Midbrain (tissue), 1 donor: ENCODE measurements at regions not wholly inside any gene's neighbourhood (a gene's known extent, or its start where the extent isn't known, plus 50 kb on each side); places are given as distances from the start of the nearest gene placed in this dataset.

Source experiments
- DNase-seq: peaks from one replicate; lab custom pipeline; 2025; lab: John Stamatoyannopoulos, UW

- no peak for DNase-seq
Measured at GRCh38 chr3:177942911-177943310, 593.3 kb upstream of the KCNMB2 start.

GRCh38 chr3:177944228-177944661, 592.0 kb upstream of the KCNMB2 start:
- DNase-seq = no peak

DNA sequence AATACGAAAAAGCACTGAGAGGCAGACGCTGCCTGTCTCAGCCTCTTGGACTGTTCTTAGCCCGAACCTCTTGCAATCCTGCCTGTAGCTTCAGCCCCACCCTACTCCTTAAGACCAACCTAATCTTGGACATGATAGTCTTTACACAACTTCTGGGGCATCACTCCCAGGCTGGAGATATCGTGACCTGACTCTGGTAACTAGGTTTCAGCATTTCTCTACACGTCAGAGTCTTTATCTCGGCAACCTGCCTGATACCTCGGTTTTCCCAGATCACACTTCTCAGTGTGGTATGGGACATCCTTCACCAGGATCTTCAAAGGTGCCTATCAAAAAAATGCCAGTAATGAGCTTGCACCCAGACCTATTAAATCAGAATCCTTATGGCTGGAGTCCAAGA, 590.2 kb upstream of the KCNMB2 start:
- no peak for DNase-seq

DNA sequence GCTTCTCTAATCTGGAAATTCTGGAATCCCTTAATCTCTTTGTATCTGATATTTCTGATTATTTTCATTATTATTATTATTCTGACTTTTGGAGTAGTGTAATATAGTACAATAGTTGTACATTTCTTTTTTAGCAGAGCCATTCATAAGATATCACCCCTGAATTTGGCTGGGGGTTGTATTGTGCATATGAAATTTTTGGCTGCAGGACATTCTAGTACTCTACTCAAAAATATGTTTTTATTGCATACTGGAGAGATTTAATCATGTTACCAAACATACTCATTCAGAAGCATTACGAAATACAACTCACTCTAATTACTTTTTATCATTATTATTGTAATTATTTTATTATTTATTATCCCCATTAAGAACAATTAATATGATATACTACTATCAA, 589.7 kb upstream of the KCNMB2 start:
- no peak for DNase-seq

GRCh38 chr3:177946936-177947335, 589.3 kb upstream of the KCNMB2 start:
- DNase-seq = no peak

DNA sequence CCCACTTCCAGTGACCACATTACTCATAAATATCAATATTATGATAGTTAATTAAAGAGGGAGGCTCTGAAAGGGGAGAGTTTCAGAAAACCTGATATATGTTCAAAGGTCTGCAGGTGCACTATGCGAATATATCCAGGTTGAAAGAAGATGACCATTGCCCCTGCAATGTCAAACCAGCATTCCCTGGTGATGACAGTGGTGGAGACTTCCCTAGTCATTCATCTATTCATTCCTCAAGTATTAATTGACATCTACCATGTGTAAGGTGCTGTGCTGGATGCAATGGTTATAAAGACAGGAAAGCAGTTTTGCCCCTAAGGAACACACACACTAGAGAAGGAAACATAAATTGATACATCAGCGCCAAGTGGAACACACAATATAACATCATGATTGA, 588.3 kb upstream of the KCNMB2 start:
- DNase-seq = no peak

GRCh38 chr3:177948716-177949425, 587.4 kb upstream of the KCNMB2 start:
- no peak for DNase-seq

GRCh38 chr3:177959188-177959587, 577.0 kb upstream of the KCNMB2 start:
- no peak for DNase-seq

GRCh38 chr3:177960014-177960413, 576.2 kb upstream of the KCNMB2 start:
- DNase-seq = no peak

- no peak for DNase-seq
Measured at GRCh38 chr3:177960722-177961121, 575.5 kb upstream of the KCNMB2 start.

GRCh38 chr3:177961784-177962183, 574.5 kb upstream of the KCNMB2 start:
- DNase-seq = no peak

GRCh38 chr3:177966493-177966892, 569.7 kb upstream of the KCNMB2 start:
- no peak for DNase-seq

GRCh38 chr3:177968891-177969290, 567.3 kb upstream of the KCNMB2 start:
- no peak for DNase-seq

GRCh38 chr3:177973241-177973840, 562.9 kb upstream of the KCNMB2 start:
- no peak for DNase-seq

- no peak for DNase-seq
Measured at GRCh38 chr3:177976241-177976640, 560.0 kb upstream of the KCNMB2 start.

- DNase-seq = no peak
Measured at GRCh38 chr3:177976866-177977265, 559.4 kb upstream of the KCNMB2 start.

DNA sequence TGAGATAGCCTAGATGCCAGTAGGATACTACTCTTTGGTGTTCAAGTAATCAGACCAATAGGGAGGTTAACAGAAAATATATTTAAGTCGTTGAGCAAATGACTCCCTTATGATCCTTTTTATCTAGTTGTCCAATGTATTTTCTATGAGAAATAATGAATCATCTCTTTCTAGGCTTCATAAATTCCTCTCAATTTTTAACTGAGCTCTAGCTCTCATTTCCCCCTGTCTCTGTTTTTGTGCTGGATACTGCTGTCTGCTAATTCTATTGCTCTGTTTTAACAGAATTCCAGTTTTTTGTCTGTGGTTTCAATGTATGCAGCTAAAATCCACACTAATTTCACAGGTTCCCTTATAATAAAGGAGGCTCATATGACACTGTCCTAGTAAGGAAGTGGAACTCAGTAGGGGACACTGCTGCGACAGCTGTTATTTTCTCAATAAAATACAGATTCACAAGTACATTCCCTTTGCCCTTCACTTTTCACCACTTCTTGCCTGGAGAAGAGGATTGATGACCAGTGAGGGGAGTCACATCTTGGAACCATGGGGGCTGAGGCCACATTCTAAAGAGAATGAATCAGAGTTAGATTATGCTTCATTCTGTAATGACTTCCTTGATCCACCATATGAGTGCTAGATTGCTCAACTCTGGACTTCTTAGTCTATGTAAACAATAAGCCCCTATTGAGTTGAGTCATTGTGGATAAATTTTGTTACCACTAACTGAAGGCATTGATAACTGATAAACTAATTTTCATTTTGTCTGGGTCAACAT, 558.7 kb upstream of the KCNMB2 start:
- DNase-seq = no peak

DNA sequence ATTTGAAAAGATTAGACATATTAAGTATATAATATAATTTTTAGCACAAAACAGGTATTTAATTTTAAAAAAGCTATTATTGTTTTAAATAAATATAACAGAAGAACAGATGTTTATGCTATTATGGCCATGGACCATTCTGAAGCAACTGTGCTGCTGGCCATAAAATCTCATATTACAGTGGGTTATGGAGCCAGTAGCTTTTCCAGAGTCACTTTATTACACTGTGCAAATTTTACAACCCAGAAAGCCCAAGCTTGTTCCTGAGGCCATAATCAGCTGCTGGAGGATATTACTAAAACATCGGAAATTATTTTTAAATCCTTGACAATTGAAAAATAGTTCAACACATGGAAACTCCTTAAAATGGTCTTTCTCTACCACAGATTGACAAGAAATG, 557.3 kb upstream of the KCNMB2 start:
- DNase-seq = no peak

DNA sequence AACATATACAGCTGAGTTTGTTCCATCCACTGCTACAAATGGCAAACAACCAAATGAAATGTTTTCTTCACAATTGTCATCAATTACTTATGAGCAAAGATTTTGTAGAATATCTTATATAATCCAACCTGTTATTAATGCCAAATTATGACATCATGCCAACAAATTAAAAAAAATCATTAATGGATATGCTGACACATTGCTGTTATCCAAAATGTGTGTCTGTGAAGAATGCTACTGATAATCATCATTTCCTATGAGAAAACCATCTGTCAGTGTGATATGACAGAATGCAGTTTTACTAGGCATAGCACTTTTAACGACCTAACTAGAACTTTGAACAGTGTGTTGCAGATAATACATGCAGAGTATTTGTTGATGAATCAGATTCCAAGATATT, 556.5 kb upstream of the KCNMB2 start:
- no peak for DNase-seq

DNA sequence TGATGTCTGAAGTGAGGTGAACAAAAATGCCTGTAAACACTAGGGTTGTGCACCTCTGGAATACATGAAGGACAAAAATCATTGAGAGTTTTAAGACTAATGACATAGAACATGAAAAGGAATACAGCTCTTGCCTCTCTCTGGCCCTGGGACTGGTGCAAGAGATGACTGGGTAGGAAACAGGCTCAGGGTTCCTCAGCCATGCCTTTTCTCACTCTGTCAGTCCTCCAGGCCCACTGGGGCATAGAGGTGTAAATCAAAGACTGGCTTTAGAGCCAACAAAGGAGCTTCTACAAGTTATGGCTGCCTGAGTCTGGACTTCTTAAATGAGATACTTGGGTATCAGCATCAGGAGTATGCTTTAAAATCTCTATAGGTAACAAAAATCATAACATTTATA, 554.7 kb upstream of the KCNMB2 start:
- no peak for DNase-seq

GRCh38 chr3:177982034-177982433, 554.2 kb upstream of the KCNMB2 start:
- no peak for DNase-seq

DNA sequence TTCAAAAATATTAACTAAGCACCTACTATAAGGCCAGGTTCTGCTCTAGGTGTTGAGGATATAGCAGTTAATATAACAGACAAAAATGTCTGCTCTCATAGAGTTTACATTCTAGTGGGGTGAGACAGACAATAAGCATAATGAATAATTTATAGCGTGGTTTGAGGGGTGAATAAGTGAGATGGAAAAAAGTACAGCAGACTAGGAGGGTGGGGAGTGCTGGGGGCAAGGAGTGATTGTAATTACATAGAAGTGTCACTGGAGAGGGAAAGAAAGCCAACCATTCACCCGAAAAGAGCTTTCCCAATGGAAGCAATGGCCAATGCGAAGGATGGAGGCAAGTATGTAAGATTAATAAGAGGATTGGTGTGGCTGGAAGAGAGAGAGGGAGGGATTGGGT, 552.9 kb upstream of the KCNMB2 start:
- no peak for DNase-seq
